GM23248 (cell line): ENCODE measurements at regions not wholly inside any gene's neighbourhood (a gene's known extent, or its start where the extent isn't known, plus 50 kb on each side); places are given as distances from the start of the nearest gene placed in this dataset.

Experiments
- DNase-seq: peaks from one replicate; pipeline ENCODE4 v3.0.0-alpha.2; 2015
- H2AFZ ChIP-seq: fragments of 200-600 bp; sonication (generic); 2 replicates; pipeline ENCODE4 v1.6.1; 2016; ENCODE audit warnings: antibody characterized with exemption
- H3F3A ChIP-seq: fragments of 200-600 bp; sonication (generic); 2 replicates; pipeline ENCODE4 v1.6.1; 2016; ENCODE audit warnings: mild to moderate bottlenecking, antibody characterized with exemption, mixed run types; ENCODE audit not compliant: insufficient read depth
- H3K27ac ChIP-seq: fragments of 200-600 bp; sonication (generic); 2 replicates; pipeline ENCODE4 v1.5.1; 2016; ENCODE audit warnings: mild to moderate bottlenecking
- H3K27me3 ChIP-seq: fragments of 200-600 bp; sonication (generic); replicated peaks from 2 replicates; pipeline ENCODE4 v1.6.1; 2016; ENCODE audit warnings: mild to moderate bottlenecking; ENCODE audit not compliant: insufficient read depth
- H3K36me3 ChIP-seq: fragments of 200-600 bp; sonication (generic); 2 replicates; pipeline ENCODE4 v1.6.1; 2016; ENCODE audit warnings: low read depth, mild to moderate bottlenecking
- H3K4me1 ChIP-seq: fragments of 200-600 bp; sonication (generic); 2 replicates; pipeline ENCODE4 v1.6.1; 2016; ENCODE audit warnings: mild to moderate bottlenecking; ENCODE audit not compliant: insufficient read depth
- H3K4me2 ChIP-seq: fragments of 200-600 bp; sonication (generic); one replicate; pipeline ENCODE4 v1.6.1; 2016; ENCODE audit warnings: mild to moderate bottlenecking; ENCODE audit not compliant: unreplicated experiment
- H3K4me3 ChIP-seq: fragments of 200-600 bp; sonication (generic); 2 replicates; pipeline ENCODE4 v1.5.1; 2016; ENCODE audit warnings: mild to moderate bottlenecking
- H3K79me2 ChIP-seq: fragments of 200-600 bp; sonication (generic); 2 replicates; pipeline ENCODE4 v1.6.1; 2016; ENCODE audit warnings: mild to moderate bottlenecking; ENCODE audit not compliant: insufficient read depth
- H3K9ac ChIP-seq: fragments of 200-600 bp; sonication (generic); 2 replicates; pipeline ENCODE4 v1.6.1; 2016; ENCODE audit warnings: mild to moderate bottlenecking
- H3K9me2 ChIP-seq: fragments of 200-600 bp; sonication (generic); 2 replicates; pipeline ENCODE4 v1.6.1; 2016; ENCODE audit warnings: mixed run types, mild to moderate bottlenecking, moderate library complexity; ENCODE audit not compliant: insufficient read depth
- H3K9me3 ChIP-seq: fragments of 200-600 bp; sonication (generic); one replicate; pipeline ENCODE4 v1.6.1; 2017; ENCODE audit warnings: low read depth
- H4K20me1 ChIP-seq: fragments of 200-600 bp; sonication (generic); 2 replicates; pipeline ENCODE4 v1.6.0; 2016; ENCODE audit not compliant: insufficient read depth
- EZH2 ChIP-seq: fragments of 200-600 bp; sonication (generic); IDR thresholded peaks from 2 replicates; pipeline ENCODE4 v1.6.1; 2018; ENCODE audit warnings: antibody characterized with exemption, mild to moderate bottlenecking; ENCODE audit not compliant: insufficient read depth, poor library complexity, severe bottlenecking
- EZH2phosphoT487 ChIP-seq: fragments of 200-600 bp; sonication (generic); IDR thresholded peaks from 2 replicates; pipeline ENCODE4 v1.6.1; 2018; ENCODE audit warnings: antibody characterized with exemption, moderate library complexity, mild to moderate bottlenecking, low read depth; ENCODE audit not compliant: insufficient read depth
- WGBS, 2 experiments: methylation state at CpG; one replicate each; pipeline ENCODE4 v1.1.6; 2015 to 2017; ENCODE audit warnings: low lambda C conversion rate in 2 of 2, low coverage in 1 of 2; ENCODE audit errors: missing lambda C conversion rate in 2 of 2; 5-methylcytosine and 5-hydroxymethylcytosine counted together
- in situ Hi-C: fragments of 300-500 bp; cut with MboI; formaldehyde crosslinking; loops from 2 replicates; pipeline ENCODE4 v1.15.0; 2020

- Histone ChIP-seq H3K79me2 (no peaks in the 10 kb centered on the region), H3K9ac (no peak overlapping the region), H3K9me3 (no peaks in the 10 kb centered on the region), H3K4me1 (peaks cover 11% of the 10 kb centered on the region), H3K4me3 (no peak overlapping the region), H3K9me2 (no peaks in the 10 kb centered on the region), H3K27ac (no peak overlapping the region), H3K4me2 (no peak overlapping the region), H2AFZ (no peak overlapping the region), H4K20me1 (no peaks in the 10 kb centered on the region), H3F3A (peaks cover 8% of the 10 kb centered on the region; the same call in 1 of the 2 replicates), H3K27me3 (no peaks in the 10 kb centered on the region; the same call in 1 of the 2 replicates), H3K36me3 (no peaks in the 10 kb centered on the region)
- in situ Hi-C loops: no loop called here
- TF ChIP-seq EZH2phosphoT487 (no peak), EZH2 (no peak)
- DNase-seq: no peak
These were observed 74.3 kb upstream of the IGFBP5 start for GRCh38 chr2:216769626-216770025.

- Histone ChIP-seq H4K20me1 (no peaks in the 10 kb centered on the region), H3K9ac (no peak overlapping the region), H3K4me3 (no peak overlapping the region), H3K9me3 (no peaks in the 10 kb centered on the region), H3K9me2 (no peaks in the 10 kb centered on the region), H3K27me3 (no peaks in the 10 kb centered on the region; the same call in 1 of the 2 replicates), H3K79me2 (no peaks in the 10 kb centered on the region), H3K36me3 (no peaks in the 10 kb centered on the region), H3F3A (peaks cover 3% of the 10 kb centered on the region; the same call in 1 of the 2 replicates), H3K4me2 (no peak overlapping the region), H3K4me1 (peaks cover 4% of the 10 kb centered on the region), H3K27ac (no peak overlapping the region), H2AFZ (no peak overlapping the region)
- in situ Hi-C loops: no loop called here
- no peak for DNase-seq
- WGBS, 2 experiments: 77 to 80% methylated on average over 3 of the region's 3 CpGs
- TF ChIP-seq EZH2phosphoT487 (no peak), EZH2 (no peak)
These were observed 73.6 kb upstream of the IGFBP5 start for GRCh38 chr2:216768908-216769411.

- Histone ChIP-seq H3K36me3 (no peaks in the 10 kb centered on the region), H3K9me3 (no peaks in the 10 kb centered on the region), H3F3A (no peaks in the 10 kb centered on the region), H3K27me3 (no peaks in the 10 kb centered on the region; the same call in 1 of the 2 replicates), H3K9me2 (no peaks in the 10 kb centered on the region), H2AFZ (no peak overlapping the region), H4K20me1 (no peaks in the 10 kb centered on the region), H3K27ac (no peak overlapping the region), H3K4me2 (no peak overlapping the region), H3K9ac (no peak overlapping the region), H3K79me2 (no peaks in the 10 kb centered on the region), H3K4me1 (no peaks in the 10 kb centered on the region), H3K4me3 (no peak overlapping the region)
- 52 to 62% methylated on average over 10 to 11 of the region's 11 CpGs for WGBS, 2 experiments
- TF ChIP-seq EZH2phosphoT487 (no peak), EZH2 (no peak)
- in situ Hi-C loops: no loop called here
- no peak for DNase-seq
These were observed 70.5 kb upstream of the IGFBP5 start for GRCh38 chr2:216765761-216766262.

- Histone ChIP-seq H3K27ac (no peak overlapping the region), H3K4me3 (no peak overlapping the region), H3K4me1 (no peaks in the 10 kb centered on the region), H3F3A (no peaks in the 10 kb centered on the region), H3K9me3 (no peaks in the 10 kb centered on the region), H3K4me2 (no peak overlapping the region), H4K20me1 (no peaks in the 10 kb centered on the region), H3K36me3 (no peaks in the 10 kb centered on the region), H3K9ac (no peak overlapping the region), H2AFZ (no peak overlapping the region), H3K9me2 (no peaks in the 10 kb centered on the region), H3K27me3 (peaks cover 2% of the 10 kb centered on the region), H3K79me2 (no peaks in the 10 kb centered on the region)
- no peak for TF ChIP-seq EZH2phosphoT487
- TF ChIP-seq EZH2: no peak
- in situ Hi-C loops: no loop called here
- DNase-seq: no peak
These were observed 68.0 kb upstream of the IGFBP5 start for GRCh38 chr2:216763396-216763795.

GRCh38 chr2:216761809-216762208 is 66.5 kb upstream of the IGFBP5 start:
- Histone ChIP-seq H3K9ac (no peak overlapping the region), H2AFZ (no peak overlapping the region), H3F3A (no peaks in the 10 kb centered on the region), H3K4me3 (no peak overlapping the region), H3K4me2 (no peak overlapping the region), H3K9me3 (no peaks in the 10 kb centered on the region), H3K9me2 (no peaks in the 10 kb centered on the region), H3K4me1 (no peaks in the 10 kb centered on the region), H3K27me3 (peaks cover 11% of the 10 kb centered on the region), H3K79me2 (no peaks in the 10 kb centered on the region), H3K36me3 (no peaks in the 10 kb centered on the region), H4K20me1 (no peaks in the 10 kb centered on the region), H3K27ac (no peak overlapping the region)
- 54 to 62% methylated on average over 3 of the region's 3 CpGs for WGBS, 2 experiments
- in situ Hi-C loops: no loop called here
- TF ChIP-seq EZH2phosphoT487: no peak
- no peak for TF ChIP-seq EZH2
- DNase-seq: no peak
